HepG2 (cell line): ENCODE measurements at regions not wholly inside any gene's neighbourhood (a gene's known extent, or its start where the extent isn't known, plus 50 kb on each side); places are given as distances from the start of the nearest gene placed in this dataset.

Experiments used
- ATAC-seq: fragments of 200-7000 bp; cut with Tn5 transposase; 3 replicates; pipeline ENCODE4 v1.9.1; 2020; ENCODE audit warnings: mild to moderate bottlenecking, moderate library complexity
- BruUV-seq: library from RNA; stranded (reverse); fragments of 400-500 nt; replicated peaks from 2 replicates; lab custom pipeline; 2021; lab: Mats Ljungman, UMichigan
- CTCF ChIA-PET: fragments of 300-600 bp; formaldehyde crosslinking; extraction: SDS; loops from one replicate; lab custom pipeline; 2021; ENCODE audit warnings: low total read pairs, inconsistent platforms, low intra/inter-chr PET ratio; lab: Yijun Ruan, JAX
- POLR2A ChIA-PET: fragments of 350-600 bp; sonication (Branson Sonifier 250); formaldehyde crosslinking; loops from one replicate; lab custom pipeline; 2020; ENCODE audit warnings: antibody characterized with exemption, inconsistent platforms; lab: Yijun Ruan, JAX
- DNase-seq: peaks from one replicate; pipeline ENCODE4 v3.0.0-alpha.2; 2015; ENCODE audit warnings: low spot score
- FAIRE-seq: peaks from 3 replicates; lab custom pipeline; 2011; peaks lifted over from hg19 to GRCh38; lab: Jason Lieb, UNC
- H2AFZ ChIP-seq: one replicate; pipeline ENCODE4 v1.6.1; 2011; ENCODE audit warnings: low read length, inconsistent platforms
- H3K27ac ChIP-seq: fragments of 300-600 bp; 3 replicates; pipeline ENCODE4 v1.8.0; 2011; ENCODE audit warnings: mixed run types, mild to moderate bottlenecking, mixed read lengths, low read length, inconsistent platforms; ENCODE audit not compliant: insufficient read depth; ENCODE audit errors: extremely low read length
- H3K27me3 ChIP-seq, 2 experiments: fragments of 200-600 bp in 1 of 2; 2 replicates in 1 of 2; 3 replicates in 1 of 2; pipeline versions ENCODE4 v1.6.0 to v1.8.0; 2011; ENCODE audit warnings: low read length in 2 of 2, mild to moderate bottlenecking in 2 of 2, moderate library complexity in 2 of 2, inconsistent platforms in 1 of 2; ENCODE audit not compliant: insufficient read depth in 2 of 2, control insufficient read depth in 1 of 2
- H3K36me3 ChIP-seq, 2 experiments: fragments of 200-600 bp in 1 of 2; replicated peaks in 1 of 2; 2 replicates in 1 of 2; 3 replicates in 1 of 2; pipeline versions ENCODE4 v1.5.1 to v1.8.0; 2011; ENCODE audit warnings: low read length in 2 of 2, inconsistent platforms in 1 of 2; ENCODE audit not compliant: insufficient read depth in 2 of 2, control insufficient read depth in 1 of 2
- H3K4me1 ChIP-seq: 2 replicates; pipeline ENCODE4 v1.5.1; 2012; ENCODE audit warnings: low read length, inconsistent platforms; ENCODE audit not compliant: insufficient read depth
- H3K4me2 ChIP-seq: 2 replicates; pipeline ENCODE4 v1.6.0; 2011; ENCODE audit warnings: low read depth, low read length, inconsistent platforms
- H3K4me3 ChIP-seq, 3 experiments: fragments of 200-600 bp in 1 of 3; sonication (generic), shearing (Covaris generic) in 1 of 3; replicated peaks in 1 of 3; 2 replicates each; pipeline ENCODE4 v1.5.1; 2011 to 2016; ENCODE audit warnings: low read length in 3 of 3, inconsistent platforms in 2 of 3, low read depth in 2 of 3, mild to moderate bottlenecking in 2 of 3, control low read depth in 1 of 3, mixed read lengths in 1 of 3; ENCODE audit not compliant: insufficient read depth in 1 of 3
- H3K79me2 ChIP-seq: one replicate; pipeline ENCODE4 v1.6.1; 2011; ENCODE audit warnings: low read length, inconsistent platforms; ENCODE audit not compliant: insufficient read depth
- H3K9ac ChIP-seq: 2 replicates; pipeline ENCODE4 v1.6.0; 2011; ENCODE audit warnings: mild to moderate bottlenecking, low read depth, low read length, inconsistent platforms; ENCODE audit not compliant: insufficient read depth
- H3K9me3 ChIP-seq: 2 replicates; pipeline ENCODE4 v1.5.1; 2012; ENCODE audit warnings: mild to moderate bottlenecking, low read length
- H4K20me1 ChIP-seq: 2 replicates; pipeline ENCODE4 v1.6.0; 2011; ENCODE audit warnings: inconsistent platforms, mild to moderate bottlenecking, low read length, moderate library complexity; ENCODE audit not compliant: insufficient read depth
- ATF7 ChIP-seq, 2 experiments: fragments of 450-650 bp in 1 of 2; sonication (generic) in 1 of 2; formaldehyde crosslinking in 1 of 2; IDR thresholded peaks; 2 replicates each; pipeline versions ENCODE4 v1.4.0 to v1.6.1; 2016 to 2020; ENCODE audit warnings: antibody characterized with exemption in 1 of 2, mild to moderate bottlenecking in 1 of 2, missing genetic modification reagents in 1 of 2
- DMAP1 ChIP-seq: IDR thresholded peaks from 2 replicates; pipeline ENCODE4 v1.6.1; 2016
- PCBP2 ChIP-seq: fragments of 200-400 bp; formaldehyde crosslinking; optimal IDR thresholded peaks from 2 replicates; pipeline ENCODE3; 2018; ENCODE audit warnings: low read length, low read depth; ENCODE audit not compliant: poor library complexity, severe bottlenecking
- POLR2AphosphoS2 ChIP-seq: IDR thresholded peaks from 2 replicates; pipeline ENCODE4 v1.6.1; 2011; ENCODE audit warnings: low read depth, low read length, improper control_type of control experiment
- RNF219 ChIP-seq: sonication (generic); formaldehyde crosslinking; IDR thresholded peaks from 2 replicates; pipeline ENCODE4 v1.5.0; 2020; ENCODE audit warnings: mild to moderate bottlenecking, missing genetic modification reagents
- ZFP37 ChIP-seq: sonication (generic); formaldehyde crosslinking; IDR thresholded peaks from 2 replicates; pipeline ENCODE4 v1.4.0; 2020; ENCODE audit warnings: missing genetic modification reagents, borderline replicate concordance
- ZNF343 ChIP-seq: sonication (generic); formaldehyde crosslinking; IDR thresholded peaks from 2 replicates; pipeline ENCODE4 v1.4.0; 2020; ENCODE audit warnings: mild to moderate bottlenecking, missing genetic modification reagents
- ZSCAN29 ChIP-seq: sonication (generic); formaldehyde crosslinking; conservative IDR thresholded peaks from 2 replicates; pipeline ENCODE4 v1.4.0; 2020; ENCODE audit warnings: mild to moderate bottlenecking, missing genetic modification reagents
- WGBS: methylation state at CpG from one replicate; pipeline ENCODE4 v1.1.6; 2017; ENCODE audit warnings: low lambda C conversion rate; 5-methylcytosine and 5-hydroxymethylcytosine counted together
- in situ Hi-C: cut with HindIII; loops from 2 replicates; pipeline ENCODE4 v1.10.0; 2017; ENCODE audit warnings: low pct_unique_long_range_greater_than_20kb; ENCODE audit not compliant: extremely low pct_ligation_motif_present
- intact Hi-C: fragments of 100-400 bp; cut with micrococcal nuclease; formaldehyde crosslinking; loops from one replicate; pipeline ENCODE4 v1.10.0; 2022; ENCODE audit not compliant: unreplicated experiment

- H3K9me3 ChIP-seq, result no peaks in the 10 kb centered on the region
- H3K4me1 ChIP-seq, result no peaks in the 10 kb centered on the region
- H3K79me2 ChIP-seq, result no peaks in the 10 kb centered on the region
- ATAC-seq, result no peak
- no peaks in the 10 kb centered on the region for H3K27me3 ChIP-seq
- no peak overlapping the region for H3K4me3 ChIP-seq
- 0% methylated on average over 1 of the region's 1 CpG for WGBS
- no TSS peak for BruUV-seq
- no peak overlapping the region for H3K27ac ChIP-seq
- ChIA-PET CTCF (no interaction called here), POLR2A (no interaction called here)
- H4K20me1 ChIP-seq, result no peaks in the 10 kb centered on the region
- H3K36me3 ChIP-seq, result no peaks in the 10 kb centered on the region
- intact Hi-C loops (no loop called here), in situ Hi-C loops (no loop called here)
- H3K9ac ChIP-seq, result no peak overlapping the region
- no peak for DNase-seq
- no peak for TF ChIP-seq ATF7 (IDR thresholded peaks at IDR 0.05)
- no peak for TF ChIP-seq ATF7 (CRISPR knock-in tag; IDR thresholded peaks at IDR 0.05)
- no peak for TF ChIP-seq ZNF343 (CRISPR knock-in tag)
- H2AFZ ChIP-seq, result no peak overlapping the region
- no peak overlapping the region for H3K4me2 ChIP-seq
- FAIRE-seq, result no peak
Observed at GRCh38 chr12:25322351-25322750, 71.6 kb upstream of the KRAS start.

- H3K4me3 ChIP-seq, result no peak overlapping the region
- no peaks in the 10 kb centered on the region for H3K9me3 ChIP-seq
- no peaks in the 10 kb centered on the region for H3K27me3 ChIP-seq
- intact Hi-C loops, result no loop called here
- 56% methylated on average over 4 of the region's 4 CpGs for WGBS
- ATAC-seq (no peak), DNase-seq (no peak), FAIRE-seq (no peak)
- H3K9ac ChIP-seq, result no peak overlapping the region
- no peaks in the 10 kb centered on the region for H3K79me2 ChIP-seq
- no peaks in the 10 kb centered on the region for H3K36me3 ChIP-seq
- H4K20me1 ChIP-seq, result no peaks in the 10 kb centered on the region
- H3K27ac ChIP-seq, result no peak overlapping the region
- in situ Hi-C loops, result no loop called here
- TF ChIP-seq RNF219 (CRISPR knock-in tag) (no peak), DMAP1 (CRISPR knock-in tag) (no peak), POLR2AphosphoS2 (no peak), PCBP2 (no peak), ZSCAN29 (no peak), ZFP37 (no peak)
- no peak overlapping the region for H2AFZ ChIP-seq
- no peak overlapping the region for H3K4me2 ChIP-seq
- CTCF ChIA-PET, result no interaction called here
- no peaks in the 10 kb centered on the region for H3K4me1 ChIP-seq
- POLR2A ChIA-PET, result no interaction called here
- no TSS peak for BruUV-seq
Observed at GRCh38 chr12:25321772-25322171, 71.0 kb upstream of the KRAS start.
